Ovary (tissue), 7 donors: ENCODE measurements at regions not wholly inside any gene's neighbourhood (a gene's known extent, or its start where the extent isn't known, plus 50 kb on each side); places are given as distances from the start of the nearest gene placed in this dataset.

Source experiments
- DNase-seq, 5 donors: peaks; one replicate each; pipeline ENCODE4 v3.0.0-alpha.2; 2019 to 2020
- H3K27ac ChIP-seq, 2 donors: fragments of 200-600 bp; one replicate each; pipeline versions ENCODE4 v1.5.1 to v1.8.0; 2019 to 2022
- H3K27me3 ChIP-seq: fragments of 200-600 bp; one replicate; pipeline ENCODE4 v1.8.0; 2022
- H3K36me3 ChIP-seq: fragments of 200-600 bp; sonication (generic); one replicate; pipeline ENCODE4 v1.5.1; 2019
- H3K4me1 ChIP-seq: one replicate; pipeline ENCODE4 v1.8.1; 2013; ENCODE audit warnings: mild to moderate bottlenecking, moderate library complexity; ENCODE audit not compliant: insufficient read depth
- H3K4me3 ChIP-seq: fragments of 200-600 bp; sonication (generic); one replicate; pipeline ENCODE4 v1.5.1; 2017
- H3K9me3 ChIP-seq, 2 donors: fragments of 200-600 bp in 1 of 2; sonication (generic) in 1 of 2; one replicate each; pipeline versions ENCODE4 v1.5.1 to v1.8.1; 2013 to 2019; ENCODE audit warnings: mild to moderate bottlenecking in 1 of 2, moderate library complexity in 1 of 2
- EP300 ChIP-seq: sonication (generic); formaldehyde crosslinking; IDR thresholded peaks from one replicate; pipeline ENCODE4 v1.6.1; 2017; ENCODE audit warnings: antibody characterized with exemption
- POLR2A ChIP-seq: fragments of 450-650 bp; IDR thresholded peaks from one replicate; pipeline ENCODE4 v1.6.1; 2017; ENCODE audit warnings: antibody characterized with exemption, mild to moderate bottlenecking, moderate library complexity
- WGBS, 3 donors: extraction: QIAGEN DNeasy Blood & Tissue Kit in 1 of 3; methylation state at CpG; one replicate each; pipeline versions ENCODE4 v1.1.5 to v1.1.7; 2013 to 2017; 5-methylcytosine and 5-hydroxymethylcytosine counted together
- intact Hi-C, 4 donors: fragments of 100-400 bp; cut with DNase I; formaldehyde crosslinking; loops; one replicate each; pipeline versions ENCODE4 v1.11.0 to v1.15.1; 2022 to 2023
- TF ChIP-seq, protein P1 (sequence below), 3 donors: fragments of 450-650 bp in 2 of 3; fragments of 200-600 bp in 1 of 3; IDR thresholded peaks; one replicate each; pipeline versions ENCODE4 v1.5.1 to v1.8.0; 2016 to 2022; ENCODE audit warnings: antibody characterized with exemption in 3 of 3, mild to moderate bottlenecking in 1 of 3
- donor health status: DM: no; HTN: no; CAD: no; lungs with moderate emphysema.
- donor health status: DM: no; HTN: no; CAD: no.
- donor health status: Bipolar disorder and iron deficiency.
- donor health status: DM: no; HTN: no; CAD: no.
- donor health status: DM: yes; HTN: yes; CAD: no.

DNA sequence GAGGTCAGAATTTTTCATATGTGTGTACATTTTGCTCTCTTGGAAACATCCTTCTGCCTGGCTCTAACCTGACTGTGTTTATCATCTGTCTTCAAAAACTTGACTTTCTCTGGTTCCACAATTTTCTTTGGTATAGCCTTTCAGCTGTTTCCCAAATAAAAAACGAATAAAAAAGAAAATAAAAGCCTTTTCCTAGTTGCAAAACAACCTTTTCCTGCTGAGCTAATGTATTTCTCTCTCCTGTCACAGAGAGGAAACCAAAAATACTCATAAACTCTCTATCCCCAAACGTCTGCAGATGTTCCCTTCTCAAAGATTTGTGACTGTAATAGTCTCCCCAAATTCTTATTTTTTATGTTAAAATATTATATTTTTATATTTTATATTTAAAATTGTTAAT is 505.3 kb upstream of the SLC39A10 start:
- Histone ChIP-seq H3K27ac (no peak overlapping the region), H3K27me3 (no peaks in the 10 kb centered on the region), H3K4me3 (no peak overlapping the region), H3K36me3 (no peaks in the 10 kb centered on the region), H3K9me3 (no peaks in the 10 kb centered on the region), H3K4me1 (no peaks in the 10 kb centered on the region)
- intact Hi-C loops = no loop called here
- no peak for DNase-seq
- TF ChIP-seq, protein P1, sequence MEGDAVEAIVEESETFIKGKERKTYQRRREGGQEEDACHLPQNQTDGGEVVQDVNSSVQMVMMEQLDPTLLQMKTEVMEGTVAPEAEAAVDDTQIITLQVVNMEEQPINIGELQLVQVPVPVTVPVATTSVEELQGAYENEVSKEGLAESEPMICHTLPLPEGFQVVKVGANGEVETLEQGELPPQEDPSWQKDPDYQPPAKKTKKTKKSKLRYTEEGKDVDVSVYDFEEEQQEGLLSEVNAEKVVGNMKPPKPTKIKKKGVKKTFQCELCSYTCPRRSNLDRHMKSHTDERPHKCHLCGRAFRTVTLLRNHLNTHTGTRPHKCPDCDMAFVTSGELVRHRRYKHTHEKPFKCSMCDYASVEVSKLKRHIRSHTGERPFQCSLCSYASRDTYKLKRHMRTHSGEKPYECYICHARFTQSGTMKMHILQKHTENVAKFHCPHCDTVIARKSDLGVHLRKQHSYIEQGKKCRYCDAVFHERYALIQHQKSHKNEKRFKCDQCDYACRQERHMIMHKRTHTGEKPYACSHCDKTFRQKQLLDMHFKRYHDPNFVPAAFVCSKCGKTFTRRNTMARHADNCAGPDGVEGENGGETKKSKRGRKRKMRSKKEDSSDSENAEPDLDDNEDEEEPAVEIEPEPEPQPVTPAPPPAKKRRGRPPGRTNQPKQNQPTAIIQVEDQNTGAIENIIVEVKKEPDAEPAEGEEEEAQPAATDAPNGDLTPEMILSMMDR (IDR thresholded peaks at IDR 0.05) = no peak
- no peak for TF ChIP-seq POLR2A
- WGBS, 3 donors = 3 to 8% (median 5%) methylated on average over 2 of the region's 2 CpGs

DNA sequence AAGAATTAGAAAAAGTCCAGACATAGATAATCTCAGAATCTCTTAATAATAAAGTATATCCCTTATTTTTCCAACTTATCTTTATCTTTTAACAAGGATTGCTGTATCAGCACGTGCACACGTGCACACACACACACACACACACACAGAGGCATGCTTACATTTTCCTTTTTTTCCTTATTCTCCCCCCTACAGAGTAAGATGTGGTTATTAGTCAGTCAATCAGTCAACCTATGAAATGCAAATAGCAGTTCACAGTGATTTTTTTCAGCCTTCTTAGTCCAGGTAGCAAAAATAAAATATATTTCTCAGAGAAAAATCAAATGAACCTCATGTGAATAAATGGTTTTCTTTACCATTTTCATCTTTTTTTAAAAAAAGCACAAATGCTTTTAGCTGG is 506.2 kb upstream of the SLC39A10 start:
- no peaks in the 10 kb centered on the region for H3K27me3 ChIP-seq
- no peaks in the 10 kb centered on the region for H3K4me1 ChIP-seq
- H3K36me3 ChIP-seq = no peaks in the 10 kb centered on the region
- H3K27ac ChIP-seq = no peak overlapping the region
- intact Hi-C loops = no loop called here
- DNase-seq = no peak
- no peak overlapping the region for H3K4me3 ChIP-seq
- TF ChIP-seq POLR2A (no peak), EP300 (no peak)
- TF ChIP-seq, protein P1 (IDR thresholded peaks at IDR 0.05) = no peak
- WGBS, 3 donors = 59 to 74% (median 63%) methylated on average over 2 of the region's 2 CpGs
- H3K9me3 ChIP-seq = no peaks in the 10 kb centered on the region

DNA sequence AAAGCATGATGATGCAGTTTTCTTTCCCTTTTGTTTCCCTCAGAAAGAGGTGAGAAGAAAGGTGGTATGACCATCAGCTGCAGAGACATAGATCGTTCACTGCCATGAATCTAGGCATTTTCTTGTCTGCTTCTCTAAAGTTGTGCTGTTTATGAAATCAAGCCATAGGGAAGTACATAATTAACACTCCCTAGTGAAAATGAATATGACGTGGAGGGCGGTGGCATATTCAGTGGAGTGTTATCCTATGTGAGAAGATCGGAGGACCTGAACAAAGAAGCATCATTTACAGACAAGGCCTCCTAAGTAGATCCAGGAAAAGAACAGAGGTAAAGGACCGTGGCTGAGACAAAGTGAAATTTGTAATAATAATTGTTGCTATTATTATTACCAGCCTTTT is 509.0 kb upstream of the SLC39A10 start:
- TF ChIP-seq POLR2A = no peak
- TF ChIP-seq, protein P1 (IDR thresholded peaks at IDR 0.05) = no peak
- no peak for TF ChIP-seq EP300
- Histone ChIP-seq H3K36me3 (no peaks in the 10 kb centered on the region), H3K4me3 (no peak overlapping the region), H3K9me3 (no peaks in the 10 kb centered on the region), H3K4me1 (no peaks in the 10 kb centered on the region), H3K27ac (no peak overlapping the region), H3K27me3 (no peaks in the 10 kb centered on the region)
- intact Hi-C loops = no loop called here
- DNase-seq = no peak
- WGBS, 3 donors = 84 to 92% (median 85%) methylated on average over 5 of the region's 5 CpGs

DNA sequence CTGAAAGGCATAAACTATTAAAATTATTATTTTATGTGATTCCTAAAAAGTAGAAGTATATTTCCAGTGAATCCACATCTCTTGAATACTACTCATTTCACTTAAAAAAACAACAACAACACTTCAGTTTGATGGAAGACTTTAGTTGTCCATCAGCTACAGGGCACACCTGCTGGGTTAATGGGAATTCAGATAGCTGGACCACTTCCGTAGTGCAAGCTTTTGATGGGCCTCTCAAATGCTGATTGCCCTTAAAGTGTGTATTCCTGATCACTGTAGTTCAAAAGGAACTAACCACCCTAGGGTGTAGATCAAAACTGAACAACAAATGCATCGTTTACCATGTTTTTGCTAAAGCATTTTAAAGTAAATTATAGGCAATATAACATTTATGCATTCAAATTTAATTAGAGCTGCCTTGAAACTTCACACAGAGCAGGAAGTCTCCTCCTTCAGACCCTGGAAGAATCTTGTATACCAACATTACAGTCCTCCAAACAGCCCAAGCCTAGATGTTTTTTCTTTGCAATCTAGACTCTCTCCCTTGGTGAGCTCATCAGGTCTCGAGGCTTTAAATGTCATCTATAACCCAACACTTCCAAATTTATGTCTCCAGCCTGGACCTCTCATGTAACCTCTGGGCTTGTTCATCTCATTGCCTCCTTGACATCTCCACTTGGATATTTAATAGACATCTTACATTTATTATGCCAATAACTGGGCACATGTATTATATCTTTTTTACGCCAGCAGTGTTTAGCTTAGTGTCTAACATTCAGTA is 510.1 kb upstream of the SLC39A10 start:
- TF ChIP-seq EP300 = no peak
- TF ChIP-seq, protein P1 (IDR thresholded peaks at IDR 0.05) = no peak
- no peak for TF ChIP-seq POLR2A
- H3K36me3 ChIP-seq = no peaks in the 10 kb centered on the region
- intact Hi-C loops = no loop called here

More for the DNA sequence above, 510.1 kb upstream of the SLC39A10 start:
- H3K9me3 ChIP-seq = no peaks in the 10 kb centered on the region
- 74 to 85% (median 78%) methylated on average over 4 of the region's 4 CpGs for WGBS, 3 donors
- H3K27ac ChIP-seq = no peak overlapping the region
- DNase-seq = no peak
- no peaks in the 10 kb centered on the region for H3K4me1 ChIP-seq
- no peaks in the 10 kb centered on the region for H3K27me3 ChIP-seq
- H3K4me3 ChIP-seq = no peak overlapping the region
